ENCODE measurements at regions not wholly inside any gene's neighbourhood (a gene's known extent, or its start where the extent isn't known, plus 50 kb on each side); places are given as distances from the start of the nearest gene placed in this dataset.

DNA sequence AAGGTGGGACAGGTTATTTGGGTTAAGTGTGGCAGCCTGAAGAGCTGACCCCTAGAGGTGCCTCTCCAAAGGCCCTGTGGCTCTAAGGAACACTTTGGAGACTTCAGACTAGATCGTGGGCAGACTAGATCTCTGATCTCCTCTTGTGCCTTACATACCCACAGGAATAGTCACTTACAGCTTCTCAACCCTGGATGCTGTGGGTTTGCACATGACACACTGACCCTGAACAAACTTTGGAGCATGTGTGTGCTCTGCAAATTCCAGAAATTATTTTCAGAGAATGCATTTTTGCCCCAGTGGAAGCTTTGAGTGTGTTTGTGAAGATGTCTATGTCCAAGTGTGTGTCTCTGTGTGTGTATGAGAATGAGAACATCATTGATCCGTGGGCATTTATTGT lies 119.6 kb downstream of the EMX2 start:
- WGBS = 89% methylated on average over 2 of the region's 2 CpGs

DNA sequence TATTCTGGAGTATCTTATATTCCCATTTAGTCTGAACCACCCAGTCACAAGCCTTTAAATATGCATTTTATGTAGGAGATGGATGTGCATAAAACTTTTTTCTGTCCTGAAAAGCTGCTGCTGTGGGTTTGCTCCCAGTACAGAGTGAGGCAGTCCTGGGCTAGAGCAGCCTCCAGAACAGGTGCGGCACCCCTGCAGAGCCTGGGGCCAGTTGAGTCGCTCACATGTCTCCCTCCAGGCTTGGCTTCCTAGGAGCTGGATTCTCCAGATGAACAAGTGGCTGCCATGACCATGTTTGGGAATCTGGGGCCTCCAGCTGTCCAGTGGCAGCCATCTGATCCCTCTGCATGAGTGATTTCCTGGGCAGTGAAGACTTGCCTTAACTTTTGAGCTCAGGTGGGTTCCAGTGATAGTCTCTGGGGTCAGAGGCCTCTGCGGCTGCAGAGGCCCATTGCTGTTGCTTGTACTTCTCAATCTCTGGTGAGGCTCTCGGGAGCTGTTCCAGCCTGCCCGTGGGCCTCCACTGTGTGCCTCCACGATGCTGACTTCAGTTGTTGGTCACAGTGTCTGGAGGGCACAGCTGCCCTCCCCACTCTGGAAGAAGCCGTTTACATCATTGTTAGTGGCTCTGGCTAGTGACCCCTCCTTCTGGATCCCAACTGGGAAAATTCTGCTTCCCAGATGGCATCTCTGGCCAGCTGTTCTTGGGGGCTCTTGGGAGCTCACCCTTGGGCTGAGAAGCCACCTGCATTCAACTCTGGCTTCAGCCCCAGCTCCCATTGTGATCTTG lies 120.4 kb downstream of the EMX2 start:
- H3K36me3 ChIP-seq (ENCODE audit: insufficient read depth, low read length) = no peaks in the 10 kb centered on the region
- 94% methylated on average over 7 of the region's 7 CpGs for WGBS
- no peak overlapping the region for H3K27ac ChIP-seq (ENCODE audit: low read depth, low read length)
- H3K4me1 ChIP-seq (ENCODE audit: insufficient read depth, low read length) = no peaks in the 10 kb centered on the region
- H3K4me3 ChIP-seq (ENCODE audit: low read length) = no peak overlapping the region
- no peak overlapping the region for H3K9ac ChIP-seq (ENCODE audit: low read depth, low read length)
- H3K9me3 ChIP-seq (ENCODE audit: insufficient read depth, low read depth, low read length) = no peaks in the 10 kb centered on the region
- no peaks in the 10 kb centered on the region for H3K27me3 ChIP-seq (ENCODE audit: insufficient read depth, low read length)

More for the DNA sequence above, 119.6 kb downstream of the EMX2 start:
- Histone ChIP-seq H3K9me3 (ENCODE audit: insufficient read depth, low read depth, low read length) (no peaks in the 10 kb centered on the region), H3K27ac (ENCODE audit: low read depth, low read length) (no peak overlapping the region), H3K9ac (ENCODE audit: low read depth, low read length) (no peak overlapping the region), H3K27me3 (ENCODE audit: insufficient read depth, low read length) (no peaks in the 10 kb centered on the region), H3K36me3 (ENCODE audit: insufficient read depth, low read length) (no peaks in the 10 kb centered on the region), H3K4me1 (ENCODE audit: insufficient read depth, low read length) (no peaks in the 10 kb centered on the region), H3K4me3 (ENCODE audit: low read length) (no peak overlapping the region)

DNA sequence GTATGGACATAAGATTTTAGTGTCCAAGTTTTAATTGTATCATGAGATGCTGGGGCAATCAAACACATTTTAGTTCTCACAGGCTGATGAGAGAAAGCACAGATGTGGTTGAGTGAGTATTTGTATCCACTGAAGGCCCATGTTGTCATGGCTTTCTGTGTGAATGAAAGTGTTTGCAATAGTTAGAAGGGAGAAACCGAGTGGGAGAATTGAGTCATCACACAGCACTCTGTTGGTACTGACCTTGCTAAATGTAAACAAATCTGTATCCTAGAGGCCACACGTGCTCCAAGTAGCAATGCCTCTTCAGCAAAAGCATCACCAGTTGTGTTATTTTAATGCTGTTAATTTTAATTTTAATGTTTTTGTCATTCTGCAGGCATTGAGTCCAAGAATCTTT lies 121.2 kb downstream of the EMX2 start:
- Histone ChIP-seq H3K4me1 (ENCODE audit: insufficient read depth, low read length) (no peaks in the 10 kb centered on the region), H3K36me3 (ENCODE audit: insufficient read depth, low read length) (no peaks in the 10 kb centered on the region), H3K9ac (ENCODE audit: low read depth, low read length) (no peak overlapping the region), H3K27me3 (ENCODE audit: insufficient read depth, low read length) (no peaks in the 10 kb centered on the region), H3K4me3 (ENCODE audit: low read length) (no peak overlapping the region), H3K27ac (ENCODE audit: low read depth, low read length) (no peak overlapping the region), H3K9me3 (ENCODE audit: insufficient read depth, low read depth, low read length) (no peaks in the 10 kb centered on the region)
- WGBS = 65% methylated on average over 2 of the region's 2 CpGs

- no peaks in the 10 kb centered on the region for H3K4me1 ChIP-seq (ENCODE audit: insufficient read depth, low read length)
- H3K36me3 ChIP-seq (ENCODE audit: insufficient read depth, low read length) = no peaks in the 10 kb centered on the region
- H3K27me3 ChIP-seq (ENCODE audit: insufficient read depth, low read length) = no peaks in the 10 kb centered on the region
- H3K4me3 ChIP-seq (ENCODE audit: low read length) = no peak overlapping the region
- no peak overlapping the region for H3K9ac ChIP-seq (ENCODE audit: low read depth, low read length)
- WGBS = 90% methylated on average over 5 of the region's 5 CpGs
- H3K9me3 ChIP-seq (ENCODE audit: insufficient read depth, low read depth, low read length) = no peaks in the 10 kb centered on the region
- no peak overlapping the region for H3K27ac ChIP-seq (ENCODE audit: low read depth, low read length)
Measured at GRCh38 chr10:117664288-117664687, 121.7 kb downstream of the EMX2 start.

DNA sequence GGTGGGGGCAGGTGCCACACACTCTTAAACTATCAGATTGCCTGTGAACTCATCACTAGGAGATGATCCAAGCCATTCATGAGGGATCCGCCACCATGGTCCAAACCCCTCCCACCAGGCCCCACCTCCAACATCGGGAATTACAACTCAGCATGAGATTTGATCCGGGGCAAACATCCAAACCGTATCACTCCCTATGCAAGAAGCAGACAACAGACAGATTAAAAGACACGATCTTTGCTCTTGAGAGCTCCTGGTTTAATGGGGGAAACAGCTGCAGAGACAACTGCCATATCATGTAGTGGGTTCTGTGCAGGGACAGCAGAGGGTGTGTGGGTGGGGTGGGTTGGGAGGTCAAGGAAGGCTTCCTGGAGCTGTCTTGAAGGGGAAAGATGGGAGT lies 123.6 kb downstream of the EMX2 start:
- 87% methylated on average over 5 of the region's 5 CpGs for WGBS
- no peaks in the 10 kb centered on the region for H3K36me3 ChIP-seq (ENCODE audit: insufficient read depth, low read length)
- no peak overlapping the region for H3K9ac ChIP-seq (ENCODE audit: low read depth, low read length)

GRCh38 chr10:117666965-117667364 lies 124.4 kb downstream of the EMX2 start:
- H3K27me3 ChIP-seq (ENCODE audit: insufficient read depth, low read length) = no peaks in the 10 kb centered on the region
- WGBS = 90% methylated on average over 2 of the region's 2 CpGs

More for the DNA sequence above, 123.6 kb downstream of the EMX2 start:
- Histone ChIP-seq H3K27ac (ENCODE audit: low read depth, low read length) (no peak overlapping the region), H3K27me3 (ENCODE audit: insufficient read depth, low read length) (no peaks in the 10 kb centered on the region), H3K4me1 (ENCODE audit: insufficient read depth, low read length) (no peaks in the 10 kb centered on the region), H3K4me3 (ENCODE audit: low read length) (no peak overlapping the region), H3K9me3 (ENCODE audit: insufficient read depth, low read depth, low read length) (no peaks in the 10 kb centered on the region)

GRCh38 chr10:117667831-117668230 lies 125.3 kb downstream of the EMX2 start:
- WGBS = 95% methylated on average over 6 of the region's 6 CpGs
- no peak overlapping the region for H3K4me3 ChIP-seq (ENCODE audit: low read length)
- no peaks in the 10 kb centered on the region for H3K9me3 ChIP-seq (ENCODE audit: insufficient read depth, low read depth, low read length)
- H3K36me3 ChIP-seq (ENCODE audit: insufficient read depth, low read length) = no peaks in the 10 kb centered on the region
- H3K27ac ChIP-seq (ENCODE audit: low read depth, low read length) = no peak overlapping the region
- no peak overlapping the region for H3K9ac ChIP-seq (ENCODE audit: low read depth, low read length)
- no peaks in the 10 kb centered on the region for H3K4me1 ChIP-seq (ENCODE audit: insufficient read depth, low read length)
- H3K27me3 ChIP-seq (ENCODE audit: insufficient read depth, low read length) = no peaks in the 10 kb centered on the region

More at GRCh38 chr10:117666965-117667364, 124.4 kb downstream of the EMX2 start:
- H3K27ac ChIP-seq (ENCODE audit: low read depth, low read length) = no peak overlapping the region
- H3K36me3 ChIP-seq (ENCODE audit: insufficient read depth, low read length) = no peaks in the 10 kb centered on the region
- no peak overlapping the region for H3K9ac ChIP-seq (ENCODE audit: low read depth, low read length)
- no peak overlapping the region for H3K4me3 ChIP-seq (ENCODE audit: low read length)
- no peaks in the 10 kb centered on the region for H3K9me3 ChIP-seq (ENCODE audit: insufficient read depth, low read depth, low read length)
- H3K4me1 ChIP-seq (ENCODE audit: insufficient read depth, low read length) = no peaks in the 10 kb centered on the region

DNA sequence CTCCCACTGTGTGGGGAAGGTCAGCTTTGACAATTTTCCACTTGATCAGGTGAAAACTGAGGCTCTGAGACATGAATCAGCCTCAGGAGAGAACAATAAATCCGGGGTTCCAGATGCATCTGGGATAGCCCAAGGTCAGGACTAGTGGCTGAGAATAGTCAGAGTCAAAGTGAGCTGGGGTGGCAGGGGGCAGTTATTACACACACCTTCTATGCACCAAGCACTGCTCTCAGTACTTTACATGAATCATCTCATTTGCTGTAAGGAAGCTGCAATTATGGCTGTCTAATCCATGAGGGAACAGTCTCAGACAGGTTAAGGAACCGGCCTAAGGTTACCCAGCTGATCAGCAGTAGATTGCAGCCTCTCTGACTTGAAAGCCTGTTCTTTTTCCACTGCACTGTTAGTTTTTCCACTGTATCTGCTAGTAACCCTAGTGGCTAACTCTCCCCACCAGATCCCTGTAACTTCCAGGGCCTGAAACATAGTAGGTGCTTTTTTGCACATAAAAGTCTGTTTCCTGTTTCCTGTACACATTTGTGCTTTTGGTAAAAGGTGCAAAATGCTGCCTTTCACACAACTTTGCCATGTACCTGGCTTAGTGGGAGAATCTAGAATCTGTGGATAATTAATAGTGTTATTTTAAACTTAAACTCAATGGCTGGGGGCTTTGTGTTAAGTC lies 125.9 kb downstream of the EMX2 start:
- Histone ChIP-seq H3K27ac (ENCODE audit: low read depth, low read length) (no peak overlapping the region), H3K9me3 (ENCODE audit: insufficient read depth, low read depth, low read length) (no peaks in the 10 kb centered on the region), H3K4me1 (ENCODE audit: insufficient read depth, low read length) (no peaks in the 10 kb centered on the region), H3K4me3 (ENCODE audit: low read length) (no peak overlapping the region), H3K36me3 (ENCODE audit: insufficient read depth, low read length) (no peaks in the 10 kb centered on the region), H3K27me3 (ENCODE audit: insufficient read depth, low read length) (no peaks in the 10 kb centered on the region), H3K9ac (ENCODE audit: low read depth, low read length) (no peak overlapping the region)
- WGBS = 80% methylated on average over 2 of the region's 2 CpGs

- Histone ChIP-seq H3K36me3 (ENCODE audit: insufficient read depth, low read length) (no peaks in the 10 kb centered on the region), H3K27me3 (ENCODE audit: insufficient read depth, low read length) (no peaks in the 10 kb centered on the region), H3K9me3 (ENCODE audit: insufficient read depth, low read depth, low read length) (no peaks in the 10 kb centered on the region), H3K4me1 (ENCODE audit: insufficient read depth, low read length) (no peaks in the 10 kb centered on the region), H3K4me3 (ENCODE audit: low read length) (no peak overlapping the region), H3K27ac (ENCODE audit: low read depth, low read length) (no peak overlapping the region), H3K9ac (ENCODE audit: low read depth, low read length) (no peak overlapping the region)
- 95% methylated on average over 6 of the region's 6 CpGs for WGBS
Measured at GRCh38 chr10:117669122-117669521, 126.6 kb downstream of the EMX2 start.

DNA sequence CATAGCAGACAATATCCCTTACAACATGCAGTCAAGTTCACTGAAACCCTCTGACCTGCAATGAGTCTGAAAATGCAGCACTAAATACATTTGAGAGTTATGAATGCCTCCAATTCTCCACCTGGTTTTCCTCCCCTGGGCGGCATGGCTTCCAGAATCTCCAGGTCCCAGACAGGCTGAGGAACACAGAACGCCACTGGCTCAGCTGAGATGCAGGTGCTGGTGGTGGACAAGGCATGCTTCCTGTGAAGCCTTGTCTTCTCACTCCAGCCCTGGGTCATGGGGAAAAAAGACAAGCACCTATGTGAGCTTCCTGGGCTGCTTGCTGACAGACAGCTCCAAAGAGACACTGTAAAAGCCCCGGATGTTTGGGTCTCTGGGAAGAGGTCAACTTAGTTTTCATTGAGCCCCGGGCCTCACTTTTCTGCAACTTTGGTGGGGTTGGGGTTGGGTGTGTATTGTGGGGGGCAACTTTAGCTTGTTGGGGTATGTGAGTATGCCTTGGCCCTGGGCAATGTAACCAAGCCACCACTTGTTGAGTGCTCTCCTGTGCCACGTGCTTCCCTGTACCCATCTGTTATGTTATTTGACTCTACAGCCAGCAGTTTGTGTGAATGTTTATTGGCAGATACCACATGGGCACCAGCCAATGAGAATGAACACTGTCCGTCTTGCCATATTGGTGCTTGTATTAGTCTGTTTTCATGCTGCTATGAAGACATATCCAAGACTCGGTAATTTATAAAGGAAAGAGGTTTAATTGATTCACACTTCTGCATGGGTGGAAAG lies 127.8 kb downstream of the EMX2 start:
- Histone ChIP-seq H3K4me1 (ENCODE audit: insufficient read depth, low read length) (peaks cover 3% of the 10 kb centered on the region; the same call in 1 of the 2 replicates), H3K27ac (ENCODE audit: low read depth, low read length) (no peak overlapping the region), H3K9me3 (ENCODE audit: insufficient read depth, low read depth, low read length) (no peaks in the 10 kb centered on the region), H3K4me3 (ENCODE audit: low read length) (no peak overlapping the region), H3K36me3 (ENCODE audit: insufficient read depth, low read length) (no peaks in the 10 kb centered on the region), H3K9ac (ENCODE audit: low read depth, low read length) (no peak overlapping the region), H3K27me3 (ENCODE audit: insufficient read depth, low read length) (no peaks in the 10 kb centered on the region)
- WGBS = 94% methylated on average over 7 of the region's 7 CpGs

All from HUES64 (cell line).